ENCODE measurements at regions not wholly inside any gene's neighbourhood (a gene's known extent, or its start where the extent isn't known, plus 50 kb on each side); places are given as distances from the start of the nearest gene placed in this dataset.

DNA sequence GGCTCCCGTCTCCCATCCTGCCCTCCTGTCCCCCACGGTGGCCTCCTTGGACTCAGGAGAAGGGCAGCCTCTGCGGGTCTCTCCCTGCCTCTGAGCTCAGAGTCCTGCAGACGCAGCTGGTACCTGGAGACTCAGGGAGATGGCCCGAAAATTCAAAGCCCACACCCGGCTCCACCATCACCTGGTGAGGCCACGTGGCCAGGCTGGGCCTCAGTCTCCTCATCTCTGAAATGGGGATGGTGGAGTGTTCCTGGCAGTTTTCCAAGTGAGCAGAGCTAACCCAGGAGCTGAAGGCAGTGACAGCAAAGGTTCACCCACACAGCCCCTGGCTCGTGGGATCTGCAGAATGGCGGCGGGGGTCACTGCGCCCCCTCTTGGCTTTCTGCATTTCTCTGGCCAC is 62.1 kb upstream of the RXRA start:
- no peak for TF ChIP-seq POLR2AphosphoS5 (IDR thresholded peaks at IDR 0.05; ENCODE audit: low read depth, low read length)
- TF ChIP-seq TAF1 (IDR thresholded peaks at IDR 0.05; ENCODE audit: borderline replicate concordance, low read depth, low read length), result no peak
- TF ChIP-seq POLR2A (IDR thresholded peaks at IDR 0.05; ENCODE audit: low read depth, low read length), result no peak
